HEK293 (cell line): ENCODE measurements at regions not wholly inside any gene's neighbourhood (a gene's known extent, or its start where the extent isn't known, plus 50 kb on each side); places are given as distances from the start of the nearest gene placed in this dataset.

Experiments
- CTCF ChIA-PET: fragments of 350-600 bp; formaldehyde crosslinking; extraction: SDS; loops from one replicate; lab custom pipeline; 2021; ENCODE audit warnings: antibody characterized with exemption; lab: Yijun Ruan, JAX
- POLR2A ChIA-PET: fragments of 300-600 bp; formaldehyde crosslinking; extraction: SDS; loops from one replicate; lab custom pipeline; 2020; ENCODE audit warnings: antibody characterized with exemption, inconsistent platforms; lab: Yijun Ruan, JAX
- H3K27ac ChIP-seq: fragments of 200-500 bp; sonication (Bioruptor generic); 2 replicates; pipeline ENCODE4 v1.5.1; 2014; ENCODE audit warnings: low read depth, low read length, control low read depth, inconsistent platforms; ENCODE audit errors: extremely low read depth
- H3K36me3 ChIP-seq, 2 experiments: fragments of 200-500 bp in 1 of 2; sonication (Bioruptor generic) in 1 of 2; 1 replicate in 1 of 2; 2 replicates in 1 of 2; pipeline ENCODE4 v1.5.1; 2014 to 2017; ENCODE audit warnings: inconsistent platforms in 2 of 2, low read length in 2 of 2; ENCODE audit not compliant: control insufficient read depth in 2 of 2, insufficient read depth in 1 of 2
- H3K4me1 ChIP-seq: fragments of 200-500 bp; sonication (Bioruptor generic); 2 replicates; pipeline ENCODE4 v1.5.1; 2014; ENCODE audit warnings: mild to moderate bottlenecking, low read length, inconsistent platforms; ENCODE audit not compliant: control insufficient read depth, insufficient read depth
- H3K4me3 ChIP-seq: 2 replicates; pipeline ENCODE4 v1.5.1; 2011; ENCODE audit warnings: low read depth, mild to moderate bottlenecking, control low read depth, low read length, moderate library complexity
- H3K9me3 ChIP-seq: fragments of 200-500 bp; sonication (Bioruptor generic); 2 replicates; pipeline ENCODE4 v1.5.1; 2014; ENCODE audit warnings: low read depth, low read length, inconsistent platforms; ENCODE audit not compliant: control insufficient read depth, insufficient read depth
- FEZF1 ChIP-seq: fragments of 450-650 bp; formaldehyde crosslinking; IDR thresholded peaks from 2 replicates; pipeline ENCODE4 v1.5.1; 2016; ENCODE audit warnings: missing biosample characterization, missing genetic modification characterization
- GLIS1 ChIP-seq: fragments of 450-650 bp; formaldehyde crosslinking; IDR thresholded peaks from 2 replicates; pipeline ENCODE4 v1.5.1; 2016; ENCODE audit warnings: missing biosample characterization, missing genetic modification characterization
- IKZF3 ChIP-seq: fragments of 450-650 bp; IDR thresholded peaks from 2 replicates; pipeline ENCODE4 v1.5.0; 2018; ENCODE audit warnings: missing biosample characterization, mild to moderate bottlenecking, missing genetic modification characterization, moderate library complexity
- KLF10 ChIP-seq: fragments of 450-650 bp; IDR thresholded peaks from 2 replicates; pipeline ENCODE4 v1.5.1; 2018; ENCODE audit warnings: missing biosample characterization, mild to moderate bottlenecking, missing genetic modification characterization
- SCRT1 ChIP-seq: fragments of 450-650 bp; formaldehyde crosslinking; IDR thresholded peaks from 2 replicates; pipeline ENCODE4 v1.5.1; 2016; ENCODE audit warnings: missing biosample characterization, missing genetic modification characterization, borderline replicate concordance
- TCF7L2 ChIP-seq: IDR thresholded peaks from 2 replicates; pipeline ENCODE4 v1.6.1; 2011; ENCODE audit warnings: low read depth, mild to moderate bottlenecking, inconsistent platforms, low read length, moderate library complexity, borderline replicate concordance
- ZBTB21 ChIP-seq: fragments of 450-650 bp; formaldehyde crosslinking; IDR thresholded peaks from 2 replicates; pipeline ENCODE4 v1.5.1; 2017; ENCODE audit warnings: missing biosample characterization, missing genetic modification characterization
- ZEB2 ChIP-seq: fragments of 450-650 bp; formaldehyde crosslinking; IDR thresholded peaks from 2 replicates; pipeline ENCODE4 v1.5.1; 2016; ENCODE audit warnings: missing biosample characterization, missing genetic modification characterization
- ZFHX2 ChIP-seq: fragments of 450-650 bp; formaldehyde crosslinking; conservative IDR thresholded peaks from 2 replicates; pipeline ENCODE4 v1.5.1; 2016; ENCODE audit warnings: missing biosample characterization, missing genetic modification characterization
- ZNF133 ChIP-seq: fragments of 450-650 bp; formaldehyde crosslinking; IDR thresholded peaks from 2 replicates; pipeline ENCODE4 v1.5.1; 2016; ENCODE audit warnings: missing biosample characterization, missing genetic modification characterization
- ZNF157 ChIP-seq: fragments of 450-650 bp; formaldehyde crosslinking; IDR thresholded peaks from 2 replicates; pipeline ENCODE4 v1.5.1; 2016; ENCODE audit warnings: missing biosample characterization, missing genetic modification characterization
- ZNF248 ChIP-seq: fragments of 450-650 bp; formaldehyde crosslinking; IDR thresholded peaks from 2 replicates; pipeline ENCODE4 v1.5.1; 2017; ENCODE audit warnings: missing biosample characterization, missing genetic modification characterization
- ZNF449 ChIP-seq: fragments of 450-650 bp; formaldehyde crosslinking; IDR thresholded peaks from 2 replicates; pipeline ENCODE4 v1.5.1; 2017; ENCODE audit warnings: missing biosample characterization, mild to moderate bottlenecking, missing genetic modification characterization, moderate library complexity
- ZNF473 ChIP-seq: fragments of 450-650 bp; formaldehyde crosslinking; IDR thresholded peaks from 2 replicates; pipeline ENCODE4 v1.5.1; 2017; ENCODE audit warnings: missing biosample characterization, missing genetic modification characterization
- ZNF560 ChIP-seq: fragments of 450-650 bp; formaldehyde crosslinking; IDR thresholded peaks from 2 replicates; pipeline ENCODE4 v1.5.1; 2017; ENCODE audit warnings: missing biosample characterization, missing genetic modification characterization, borderline replicate concordance
- ZNF600 ChIP-seq: fragments of 450-650 bp; formaldehyde crosslinking; IDR thresholded peaks from 2 replicates; pipeline ENCODE4 v1.5.1; 2016; ENCODE audit warnings: missing biosample characterization, missing genetic modification characterization
- ZNF629 ChIP-seq: fragments of 450-650 bp; formaldehyde crosslinking; IDR thresholded peaks from 2 replicates; pipeline ENCODE4 v1.5.1; 2017; ENCODE audit warnings: missing biosample characterization, missing genetic modification characterization
- ZNF660 ChIP-seq: fragments of 450-650 bp; IDR thresholded peaks from 2 replicates; pipeline ENCODE4 v1.5.1; 2018; ENCODE audit warnings: missing biosample characterization, mild to moderate bottlenecking, missing genetic modification characterization
- ZNF692 ChIP-seq: fragments of 450-650 bp; formaldehyde crosslinking; IDR thresholded peaks from 2 replicates; pipeline ENCODE4 v1.5.1; 2016; ENCODE audit warnings: missing biosample characterization, missing genetic modification characterization
- ZNF704 ChIP-seq: fragments of 450-650 bp; formaldehyde crosslinking; IDR thresholded peaks from 2 replicates; pipeline ENCODE4 v1.5.1; 2016; ENCODE audit warnings: missing biosample characterization, missing genetic modification characterization
- ZNF707 ChIP-seq: fragments of 450-650 bp; formaldehyde crosslinking; IDR thresholded peaks from 2 replicates; pipeline ENCODE4 v1.5.1; 2016; ENCODE audit warnings: missing biosample characterization, missing genetic modification characterization
- TF ChIP-seq, protein P1 (sequence below): fragments of 450-650 bp; formaldehyde crosslinking; IDR thresholded peaks from 2 replicates; pipeline ENCODE4 v1.5.1; 2016; ENCODE audit warnings: missing biosample characterization, missing genetic modification characterization, low read depth
- TF ChIP-seq, protein P2 (sequence below): fragments of 450-650 bp; formaldehyde crosslinking; IDR thresholded peaks from 2 replicates; pipeline ENCODE4 v1.5.1; 2017; ENCODE audit warnings: missing biosample characterization, missing genetic modification characterization
- TF ChIP-seq, protein P3 (sequence below): fragments of 450-650 bp; formaldehyde crosslinking; IDR thresholded peaks from 2 replicates; pipeline ENCODE4 v1.5.1; 2016; ENCODE audit warnings: missing biosample characterization, missing genetic modification characterization

DNA sequence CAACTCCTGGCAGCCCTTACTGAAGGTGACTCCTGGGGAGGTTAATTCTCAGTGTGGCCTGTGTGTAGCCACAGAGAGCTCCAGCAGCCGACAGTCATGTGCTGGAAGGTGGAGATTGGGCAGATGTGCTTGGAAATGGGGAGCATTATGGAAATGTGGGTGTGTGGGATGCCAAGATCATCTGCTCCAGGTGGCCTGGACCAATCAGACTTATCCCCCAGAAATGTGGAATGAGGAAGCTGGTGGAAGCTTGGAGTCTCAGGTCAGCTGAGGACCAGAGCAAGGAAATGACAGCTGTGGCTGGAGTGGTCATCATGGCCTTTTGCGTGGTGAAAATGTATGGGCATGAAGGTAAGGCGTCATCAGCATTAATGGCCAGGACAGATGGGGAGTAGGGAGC, 234.0 kb downstream of the MIAT start:
- Histone ChIP-seq H3K9me3 (no peaks in the 10 kb centered on the region; the same call in 1 of the 2 replicates), H3K4me1 (peaks cover 12% of the 10 kb centered on the region), H3K4me3 (no peak overlapping the region), H3K27ac (no peak overlapping the region), H3K36me3 (no peaks in the 10 kb centered on the region)
- POLR2A ChIA-PET: no interaction called here
- no peak for TF ChIP-seq ZBTB21 (tag by site-specific recombination)
- CTCF ChIA-PET: interaction anchor here (0.6 to 1.3 kb wide), 6 partner anchors 12 to 910 kb away, joined by 3 to 7 read pairs (median 3); no protein-coding TSS in a partner anchor

- ChIA-PET POLR2A (no interaction called here), CTCF (interaction anchor here (0.6 to 1.3 kb wide), 5 partner anchors 11 to 58 kb away, joined by 3 read pairs; no protein-coding TSS in a partner anchor)
- no peak overlapping the region for H3K27ac ChIP-seq
- H3K36me3 ChIP-seq: no peaks in the 10 kb centered on the region
- H3K4me1 ChIP-seq: peaks cover 12% of the 10 kb centered on the region
- H3K9me3 ChIP-seq: no peaks in the 10 kb centered on the region; the same call in 1 of the 2 replicates
- H3K4me3 ChIP-seq: no peak overlapping the region
- no peak for TF ChIP-seq IKZF3
- no peak for TF ChIP-seq ZNF707 (tag by site-specific recombination)
- no peak for TF ChIP-seq FEZF1 (tag by site-specific recombination)
- 0 out of 2 replicates have a peak, but pooled peaks have one; percentile 14 for TF ChIP-seq ZBTB21 (tag by site-specific recombination)
- 0 out of 2 replicates have a peak, but pooled peaks have one; percentile 16 for TF ChIP-seq ZEB2 (tag by site-specific recombination)
- no peak for TF ChIP-seq ZNF157 (tag by site-specific recombination)
- TF ChIP-seq GLIS1: peak; percentile 48; the same call in 1 of the 2 replicates
- TF ChIP-seq, protein P1, sequence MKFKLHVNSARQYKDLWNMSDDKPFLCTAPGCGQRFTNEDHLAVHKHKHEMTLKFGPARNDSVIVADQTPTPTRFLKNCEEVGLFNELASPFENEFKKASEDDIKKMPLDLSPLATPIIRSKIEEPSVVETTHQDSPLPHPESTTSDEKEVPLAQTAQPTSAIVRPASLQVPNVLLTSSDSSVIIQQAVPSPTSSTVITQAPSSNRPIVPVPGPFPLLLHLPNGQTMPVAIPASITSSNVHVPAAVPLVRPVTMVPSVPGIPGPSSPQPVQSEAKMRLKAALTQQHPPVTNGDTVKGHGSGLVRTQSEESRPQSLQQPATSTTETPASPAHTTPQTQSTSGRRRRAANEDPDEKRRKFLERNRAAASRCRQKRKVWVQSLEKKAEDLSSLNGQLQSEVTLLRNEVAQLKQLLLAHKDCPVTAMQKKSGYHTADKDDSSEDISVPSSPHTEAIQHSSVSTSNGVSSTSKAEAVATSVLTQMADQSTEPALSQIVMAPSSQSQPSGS (tag by site-specific recombination): 0 out of 2 replicates have a peak, but pooled peaks have one; percentile 15
- TF ChIP-seq ZNF248: no peak
- no peak for TF ChIP-seq ZNF660 (tag by site-specific recombination)
- TF ChIP-seq, protein P2, sequence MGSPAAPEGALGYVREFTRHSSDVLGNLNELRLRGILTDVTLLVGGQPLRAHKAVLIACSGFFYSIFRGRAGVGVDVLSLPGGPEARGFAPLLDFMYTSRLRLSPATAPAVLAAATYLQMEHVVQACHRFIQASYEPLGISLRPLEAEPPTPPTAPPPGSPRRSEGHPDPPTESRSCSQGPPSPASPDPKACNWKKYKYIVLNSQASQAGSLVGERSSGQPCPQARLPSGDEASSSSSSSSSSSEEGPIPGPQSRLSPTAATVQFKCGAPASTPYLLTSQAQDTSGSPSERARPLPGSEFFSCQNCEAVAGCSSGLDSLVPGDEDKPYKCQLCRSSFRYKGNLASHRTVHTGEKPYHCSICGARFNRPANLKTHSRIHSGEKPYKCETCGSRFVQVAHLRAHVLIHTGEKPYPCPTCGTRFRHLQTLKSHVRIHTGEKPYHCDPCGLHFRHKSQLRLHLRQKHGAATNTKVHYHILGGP (tag by site-specific recombination): no peak
- peak; percentile 72; the same call in 1 of the 2 replicates for TF ChIP-seq SCRT1 (tag by site-specific recombination)
- TF ChIP-seq KLF10: 0 out of 2 replicates have a peak, but pooled peaks have one; percentile 16
- TF ChIP-seq ZNF473: no peak
- no peak for TF ChIP-seq ZNF560 (tag by site-specific recombination)
- 0 out of 2 replicates have a peak, but pooled peaks have one; percentile 19 for TF ChIP-seq ZNF600 (tag by site-specific recombination)
- TF ChIP-seq ZFHX2: peak; percentile 72
- no peak for TF ChIP-seq TCF7L2
- 0 out of 2 replicates have a peak, but pooled peaks have one; percentile 25 for TF ChIP-seq ZNF629 (tag by site-specific recombination)
- 0 out of 2 replicates have a peak, but pooled peaks have one; percentile 31 for TF ChIP-seq ZNF692 (tag by site-specific recombination)
- TF ChIP-seq, protein P3, sequence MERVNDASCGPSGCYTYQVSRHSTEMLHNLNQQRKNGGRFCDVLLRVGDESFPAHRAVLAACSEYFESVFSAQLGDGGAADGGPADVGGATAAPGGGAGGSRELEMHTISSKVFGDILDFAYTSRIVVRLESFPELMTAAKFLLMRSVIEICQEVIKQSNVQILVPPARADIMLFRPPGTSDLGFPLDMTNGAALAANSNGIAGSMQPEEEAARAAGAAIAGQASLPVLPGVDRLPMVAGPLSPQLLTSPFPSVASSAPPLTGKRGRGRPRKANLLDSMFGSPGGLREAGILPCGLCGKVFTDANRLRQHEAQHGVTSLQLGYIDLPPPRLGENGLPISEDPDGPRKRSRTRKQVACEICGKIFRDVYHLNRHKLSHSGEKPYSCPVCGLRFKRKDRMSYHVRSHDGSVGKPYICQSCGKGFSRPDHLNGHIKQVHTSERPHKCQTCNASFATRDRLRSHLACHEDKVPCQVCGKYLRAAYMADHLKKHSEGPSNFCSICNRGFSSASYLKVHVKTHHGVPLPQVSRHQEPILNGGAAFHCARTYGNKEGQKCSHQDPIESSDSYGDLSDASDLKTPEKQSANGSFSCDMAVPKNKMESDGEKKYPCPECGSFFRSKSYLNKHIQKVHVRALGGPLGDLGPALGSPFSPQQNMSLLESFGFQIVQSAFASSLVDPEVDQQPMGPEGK (tag by site-specific recombination): peak; percentile 23; the same call in 1 of the 2 replicates
- TF ChIP-seq ZNF449 (tag by site-specific recombination): no peak
- no peak for TF ChIP-seq ZNF133 (tag by site-specific recombination)
- TF ChIP-seq ZNF704 (tag by site-specific recombination): no peak
Observed at GRCh38 chr22:26892166-26893041, 235.0 kb downstream of the MIAT start.
